HCT116 (cell line): ENCODE measurements at regions not wholly inside any gene's neighbourhood (a gene's known extent, or its start where the extent isn't known, plus 50 kb on each side); places are given as distances from the start of the nearest gene placed in this dataset.

Experiments
- ATAC-seq: fragments of 200-7000 bp; cut with Tn5 transposase; 2 replicates; pipeline ENCODE4 v1.9.1; 2020; ENCODE audit warnings: mild to moderate bottlenecking, moderate library complexity
- BruUV-seq: library from RNA; stranded (reverse); fragments of 400-500 nt; replicated peaks from 2 replicates; lab custom pipeline; 2021; lab: Mats Ljungman, UMichigan
- CTCF ChIA-PET: fragments of 300-600 bp; sonication (Branson Sonifier 250); formaldehyde crosslinking; loops from one replicate; lab custom pipeline; 2021; ENCODE audit warnings: antibody characterized with exemption; lab: Charles Lee
- POLR2A ChIA-PET: fragments of 300-600, 350-600 bp; sonication (Branson Sonifier 250); formaldehyde crosslinking; loops from one replicate; lab custom pipeline; 2021; ENCODE audit warnings: antibody characterized with exemption; lab: Charles Lee
- RAD21 ChIA-PET, 2 experiments: fragments of 300-600 bp; sonication (Branson Sonifier 250); formaldehyde crosslinking; loops; one replicate each; lab custom pipeline; 2023; ENCODE audit warnings: low total read pairs in 2 of 2; ENCODE audit not compliant: uncharacterized antibody in 2 of 2, unreplicated experiment in 2 of 2, low non-redundant PET in 1 of 2; lab: Charles Lee
- DNase-seq: peaks from one replicate; pipeline ENCODE4 v3.0.0-alpha.2; 2010; ENCODE audit warnings: low read depth, low spot score
- H2AFZ ChIP-seq: fragments of 200-600 bp; shearing (Covaris generic), sonication (generic); 2 replicates; pipeline ENCODE4 v1.6.1; 2017; ENCODE audit warnings: low read depth, mixed run types, mixed read lengths, antibody characterized with exemption, low read length; ENCODE audit not compliant: poor library complexity, severe bottlenecking
- H3K27ac ChIP-seq: 2 replicates; pipeline ENCODE4 v1.5.1; 2012; ENCODE audit warnings: low read depth, low read length
- H3K27me3 ChIP-seq: fragments of 200-600 bp; sonication (generic); 2 replicates; pipeline ENCODE4 v1.6.1; 2016; ENCODE audit warnings: mixed run types, low read length, mixed read lengths; ENCODE audit not compliant: insufficient read depth
- H3K36me3 ChIP-seq, 2 experiments: fragments of 200-500 bp in 1 of 2; fragments of 200-600 bp in 1 of 2; sonication (Bioruptor generic) in 1 of 2; sonication (generic) in 1 of 2; 2 replicates each; pipeline versions ENCODE4 v1.5.1 to v1.6.1; 2014 to 2016; ENCODE audit warnings: low read length in 2 of 2, inconsistent platforms in 1 of 2, mixed read lengths in 1 of 2, mixed run types in 1 of 2; ENCODE audit not compliant: insufficient read depth in 2 of 2, control insufficient read depth in 1 of 2
- H3K4me1 ChIP-seq, 2 experiments: fragments of 200-600 bp in 1 of 2; sonication (generic) in 1 of 2; 2 replicates each; pipeline versions ENCODE4 v1.5.1 to v1.6.1; 2012 to 2017; ENCODE audit warnings: low read length in 2 of 2, inconsistent platforms in 1 of 2, mild to moderate bottlenecking in 1 of 2, mixed read lengths in 1 of 2, mixed run types in 1 of 2, moderate library complexity in 1 of 2; ENCODE audit not compliant: insufficient read depth in 2 of 2, control insufficient read depth in 1 of 2
- H3K4me2 ChIP-seq: fragments of 200-600 bp; sonication (generic); 2 replicates; pipeline ENCODE4 v1.6.1; 2017; ENCODE audit warnings: mixed run types, low read length, mixed read lengths
- H3K4me3 ChIP-seq, 2 experiments: fragments of 200-600 bp in 1 of 2; sonication (generic) in 1 of 2; replicated peaks in 1 of 2; 2 replicates each; pipeline ENCODE4 v1.5.1; 2011 to 2016; ENCODE audit warnings: low read length in 2 of 2, control low read depth in 1 of 2, low read depth in 1 of 2, mild to moderate bottlenecking in 1 of 2, mixed read lengths in 1 of 2, mixed run types in 1 of 2
- H3K79me2 ChIP-seq: fragments of 200-600 bp; sonication (generic); 2 replicates; pipeline ENCODE4 v1.6.1; 2017; ENCODE audit warnings: mild to moderate bottlenecking, mixed run types, low read length, moderate library complexity, mixed read lengths; ENCODE audit not compliant: insufficient read depth
- H3K9ac ChIP-seq: fragments of 200-600 bp; sonication (generic); 2 replicates; pipeline ENCODE4 v1.6.1; 2016; ENCODE audit warnings: low read length, mixed read lengths
- H3K9me2 ChIP-seq: fragments of 200-600 bp; sonication (generic), shearing (Covaris generic); 2 replicates; pipeline ENCODE4 v1.6.1; 2017; ENCODE audit warnings: mixed run types, mild to moderate bottlenecking, moderate library complexity; ENCODE audit not compliant: insufficient read depth
- H3K9me3 ChIP-seq, 2 experiments: fragments of 200-500 bp in 1 of 2; fragments of 200-600 bp in 1 of 2; sonication (Bioruptor generic) in 1 of 2; sonication (generic) in 1 of 2; 2 replicates each; pipeline ENCODE4 v1.6.1; 2014 to 2017; ENCODE audit warnings: low read length in 2 of 2, mixed read lengths in 2 of 2, inconsistent platforms in 1 of 2, low read depth in 1 of 2, mild to moderate bottlenecking in 1 of 2, mixed run types in 1 of 2, moderate library complexity in 1 of 2; ENCODE audit not compliant: control insufficient read depth in 1 of 2, insufficient read depth in 1 of 2
- H4K20me1 ChIP-seq: fragments of 200-600 bp; sonication (generic), shearing (Covaris generic); 2 replicates; pipeline ENCODE4 v1.6.1; 2017; ENCODE audit warnings: mixed run types, mild to moderate bottlenecking, moderate library complexity; ENCODE audit not compliant: insufficient read depth
- CBX3 ChIP-seq: IDR thresholded peaks from 2 replicates; pipeline ENCODE4 v1.6.1; 2012; ENCODE audit warnings: low read depth
- CEBPB ChIP-seq: IDR thresholded peaks from 2 replicates; pipeline ENCODE4 v1.6.1; 2012; ENCODE audit warnings: low read depth
- CTCF ChIP-seq, 3 experiments: fragments of 200-600 bp in 1 of 3; sonication (generic) in 1 of 3; IDR thresholded peaks in 2 of 3; conservative IDR thresholded peaks in 1 of 3; 2 replicates each; pipeline ENCODE4 v1.5.1; 2012 to 2017; ENCODE audit warnings: low read depth in 2 of 3, low read length in 2 of 3, antibody characterized with exemption in 1 of 3, borderline replicate concordance in 1 of 3, control low read depth in 1 of 3, mild to moderate bottlenecking in 1 of 3, mixed read lengths in 1 of 3, mixed run types in 1 of 3, moderate library complexity in 1 of 3; ENCODE audit not compliant: insufficient read depth in 1 of 3
- EGR1 ChIP-seq: IDR thresholded peaks from 2 replicates; pipeline ENCODE4 v1.6.1; 2012; ENCODE audit warnings: low read depth
- ELF1 ChIP-seq: IDR thresholded peaks from 2 replicates; pipeline ENCODE4 v1.6.1; 2012; ENCODE audit warnings: low read depth, borderline replicate concordance
- FOSL1 ChIP-seq: IDR thresholded peaks from 2 replicates; pipeline ENCODE4 v1.6.1; 2012; ENCODE audit warnings: low read depth
- JUND ChIP-seq: IDR thresholded peaks from 2 replicates; pipeline ENCODE4 v1.6.1; 2012
- MAX ChIP-seq: IDR thresholded peaks from 2 replicates; pipeline ENCODE4 v1.6.1; 2012
- RAD21 ChIP-seq: IDR thresholded peaks from 2 replicates; pipeline ENCODE4 v1.6.1; 2012; ENCODE audit warnings: low read depth, mild to moderate bottlenecking
- SIN3A ChIP-seq: IDR thresholded peaks from 2 replicates; pipeline ENCODE4 v1.6.1; 2012; ENCODE audit warnings: low read depth
- SP1 ChIP-seq: IDR thresholded peaks from 2 replicates; pipeline ENCODE4 v1.6.1; 2012; ENCODE audit warnings: low read depth
- YY1 ChIP-seq: IDR thresholded peaks from 2 replicates; pipeline ENCODE4 v1.6.1; 2011; ENCODE audit warnings: low read length, low read depth, moderate library complexity, mild to moderate bottlenecking; ENCODE audit not compliant: insufficient replicate concordance; ENCODE audit errors: extremely low read depth
- ZBTB33 ChIP-seq: IDR thresholded peaks from 2 replicates; pipeline ENCODE4 v1.6.1; 2011; ENCODE audit warnings: mild to moderate bottlenecking, low read length, moderate library complexity; ENCODE audit not compliant: insufficient replicate concordance; ENCODE audit errors: extremely low read depth
- ZNF274 ChIP-seq: fragments of 200-500 bp; sonication (Bioruptor generic); IDR thresholded peaks from 2 replicates; pipeline ENCODE4 v1.6.1; 2014; ENCODE audit warnings: mild to moderate bottlenecking, low read depth, low read length, inconsistent platforms
- intact Hi-C: fragments of 100-400 bp; cut with micrococcal nuclease; formaldehyde crosslinking; loops from 2 replicates; pipeline ENCODE4 v1.10.0; 2022

GRCh38 chr3:86180696-86181095, 810.3 kb downstream of the VGLL3 start:
- BruUV-seq = no TSS peak
- no peak overlapping the region for H3K4me3 ChIP-seq
- intact Hi-C loops = no loop called here
- H3K27me3 ChIP-seq = no peaks in the 10 kb centered on the region
- ChIA-PET RAD21 (no interaction called here), CTCF (no interaction called here), POLR2A (no interaction called here)
- TF ChIP-seq SIN3A (no peak), JUND (no peak)
- H3K9me2 ChIP-seq = no peaks in the 10 kb centered on the region
- no peaks in the 10 kb centered on the region for H3K36me3 ChIP-seq
- no peaks in the 10 kb centered on the region for H3K79me2 ChIP-seq
- DNase-seq (no peak), ATAC-seq (no peak)
- peaks cover 11 to 47% of the 10 kb centered on the region in 2 experiments; a peak in 3 of 4 replicates for H3K9me3 ChIP-seq
- no peak overlapping the region for H3K9ac ChIP-seq
- H3K27ac ChIP-seq = no peak overlapping the region
- no peak overlapping the region for H2AFZ ChIP-seq
- no peak overlapping the region for H3K4me2 ChIP-seq
- H3K4me1 ChIP-seq = no peaks in the 10 kb centered on the region
- no peaks in the 10 kb centered on the region for H4K20me1 ChIP-seq

GRCh38 chr3:86178095-86178494, 812.9 kb downstream of the VGLL3 start:
- DNase-seq = no peak
- TF ChIP-seq SP1 (no peak), ZNF274 (no peak), YY1 (no peak), EGR1 (no peak), FOSL1 (no peak), ELF1 (no peak), MAX (no peak), CEBPB (no peak), ZBTB33 (no peak), CBX3 (no peak), CTCF (IDR thresholded peaks at IDR 0.05 in 2 of 3, conservative IDR thresholded peaks at IDR 0.05 in 1 of 3; ENCODE audit: borderline replicate concordance in 1 of 3, insufficient read depth in 1 of 3, low read depth in 2 of 3, low read length in 2 of 3) (no peak), RAD21 (no peak), JUND (no peak), SIN3A (no peak)
- ChIA-PET POLR2A (no interaction called here), RAD21 (no interaction called here), CTCF (no interaction called here)
- Histone ChIP-seq H3K4me2 (no peak overlapping the region), H3K4me1 (no peaks in the 10 kb centered on the region), H3K9ac (no peak overlapping the region), H3K4me3 (no peak overlapping the region), H3K79me2 (no peaks in the 10 kb centered on the region), H3K36me3 (no peaks in the 10 kb centered on the region), H3K9me3 (peaks cover 21 to 43% of the 10 kb centered on the region in 2 experiments; a peak in 3 of 4 replicates), H3K27me3 (no peaks in the 10 kb centered on the region), H4K20me1 (no peaks in the 10 kb centered on the region), H3K9me2 (no peaks in the 10 kb centered on the region), H2AFZ (no peak overlapping the region), H3K27ac (no peak overlapping the region)
- BruUV-seq = no TSS peak
- intact Hi-C loops = no loop called here
- no peak for ATAC-seq
